ENCODE measurements at regions not wholly inside any gene's neighbourhood (a gene's known extent, or its start where the extent isn't known, plus 50 kb on each side); places are given as distances from the start of the nearest gene placed in this dataset.

DNA sequence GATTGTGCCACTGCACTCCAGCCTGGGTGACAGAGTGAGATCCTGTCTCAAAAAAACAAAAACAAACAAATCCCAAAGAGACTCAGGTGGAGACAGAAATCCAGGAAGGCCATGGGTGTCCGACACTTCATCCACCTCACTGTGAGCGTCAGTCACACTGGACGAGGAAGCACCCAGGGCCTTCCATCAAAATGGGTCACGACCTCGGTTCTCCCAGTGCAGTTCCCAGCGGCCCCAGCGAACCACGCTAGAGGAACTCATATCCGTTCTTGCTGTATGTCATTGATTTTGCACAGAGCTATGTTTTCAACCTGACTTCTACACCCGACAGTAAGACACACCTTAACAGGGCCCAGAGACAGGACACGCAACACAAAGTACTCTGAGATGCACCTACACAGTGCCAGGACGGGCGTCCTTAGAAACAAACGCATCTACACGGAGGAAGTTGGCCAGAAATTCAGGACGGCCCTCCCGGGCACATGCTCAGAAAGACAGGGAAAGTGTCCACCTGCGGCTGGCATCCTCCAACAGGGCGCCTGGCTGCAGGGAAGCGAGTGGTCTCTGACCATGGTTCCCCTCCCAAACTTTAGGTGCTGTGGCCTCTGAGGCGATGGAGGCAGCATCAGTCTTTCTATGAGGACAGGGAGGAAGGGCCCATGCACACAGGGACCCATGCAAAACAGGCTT, 410.5 kb downstream of the CTTN start:
- TF ChIP-seq, protein P1, sequence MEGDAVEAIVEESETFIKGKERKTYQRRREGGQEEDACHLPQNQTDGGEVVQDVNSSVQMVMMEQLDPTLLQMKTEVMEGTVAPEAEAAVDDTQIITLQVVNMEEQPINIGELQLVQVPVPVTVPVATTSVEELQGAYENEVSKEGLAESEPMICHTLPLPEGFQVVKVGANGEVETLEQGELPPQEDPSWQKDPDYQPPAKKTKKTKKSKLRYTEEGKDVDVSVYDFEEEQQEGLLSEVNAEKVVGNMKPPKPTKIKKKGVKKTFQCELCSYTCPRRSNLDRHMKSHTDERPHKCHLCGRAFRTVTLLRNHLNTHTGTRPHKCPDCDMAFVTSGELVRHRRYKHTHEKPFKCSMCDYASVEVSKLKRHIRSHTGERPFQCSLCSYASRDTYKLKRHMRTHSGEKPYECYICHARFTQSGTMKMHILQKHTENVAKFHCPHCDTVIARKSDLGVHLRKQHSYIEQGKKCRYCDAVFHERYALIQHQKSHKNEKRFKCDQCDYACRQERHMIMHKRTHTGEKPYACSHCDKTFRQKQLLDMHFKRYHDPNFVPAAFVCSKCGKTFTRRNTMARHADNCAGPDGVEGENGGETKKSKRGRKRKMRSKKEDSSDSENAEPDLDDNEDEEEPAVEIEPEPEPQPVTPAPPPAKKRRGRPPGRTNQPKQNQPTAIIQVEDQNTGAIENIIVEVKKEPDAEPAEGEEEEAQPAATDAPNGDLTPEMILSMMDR (IDR thresholded peaks at IDR 0.05), result no peak

DNA sequence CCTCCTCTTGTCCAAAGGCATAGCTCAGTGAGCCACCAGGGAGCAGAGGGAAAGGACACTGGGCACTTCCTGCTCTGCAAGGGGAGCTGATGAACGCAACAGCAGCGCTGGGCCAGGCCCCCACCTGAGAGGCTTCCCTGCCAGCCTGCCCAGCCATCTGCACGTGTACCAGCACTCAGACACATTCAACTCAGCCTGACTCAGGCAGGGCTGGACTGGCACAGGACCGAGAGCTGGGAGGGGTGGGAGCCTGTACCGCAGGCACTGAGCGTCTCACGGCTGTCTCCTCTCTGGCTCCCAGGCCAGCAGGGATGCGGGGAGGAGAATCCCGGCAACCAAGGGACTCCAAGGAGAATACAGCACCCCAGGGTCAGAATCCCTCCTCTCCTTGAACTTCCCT, 411.8 kb downstream of the CTTN start:
- TF ChIP-seq, protein P1 (IDR thresholded peaks at IDR 0.05), result no peak

DNA sequence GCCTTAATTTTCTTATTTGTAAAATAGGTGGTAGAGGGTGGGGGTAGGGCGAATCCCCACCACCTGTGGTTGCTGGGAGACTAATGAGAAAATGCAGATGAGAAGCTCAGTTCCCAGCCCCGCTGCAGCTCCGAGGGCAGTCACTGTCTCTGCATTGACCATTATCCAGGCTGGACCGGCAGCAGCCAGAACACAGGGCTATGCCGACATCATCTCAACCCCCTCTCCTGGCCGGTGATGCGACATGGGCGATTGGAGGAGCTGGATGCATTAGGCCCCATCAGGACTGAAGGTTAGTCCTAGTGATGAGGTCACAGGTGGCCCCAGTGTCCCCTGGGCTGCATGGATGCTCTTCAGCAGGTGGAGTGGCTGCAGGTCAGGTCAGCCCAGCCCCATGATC, 412.4 kb downstream of the CTTN start:
- TF ChIP-seq, protein P1 (IDR thresholded peaks at IDR 0.05), result no peak

DNA sequence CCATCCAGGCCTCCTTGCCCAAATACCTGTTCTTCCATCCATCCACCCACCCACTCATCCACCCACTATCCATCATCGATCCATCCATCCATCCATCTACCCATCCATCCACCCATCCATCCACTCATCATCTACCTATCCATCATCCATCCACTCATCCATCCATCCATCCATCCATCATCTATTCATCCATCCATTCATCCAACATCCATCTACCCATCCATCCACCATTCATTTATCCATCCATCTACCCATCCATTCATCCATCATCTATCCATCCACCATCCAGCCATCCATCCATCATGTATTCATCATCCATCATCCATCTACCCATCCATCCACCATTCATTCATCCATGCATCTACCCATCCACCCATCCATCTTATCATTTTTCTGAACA, 413.2 kb downstream of the CTTN start:
- TF ChIP-seq, protein P1 (IDR thresholded peaks at IDR 0.05), result no peak

DNA sequence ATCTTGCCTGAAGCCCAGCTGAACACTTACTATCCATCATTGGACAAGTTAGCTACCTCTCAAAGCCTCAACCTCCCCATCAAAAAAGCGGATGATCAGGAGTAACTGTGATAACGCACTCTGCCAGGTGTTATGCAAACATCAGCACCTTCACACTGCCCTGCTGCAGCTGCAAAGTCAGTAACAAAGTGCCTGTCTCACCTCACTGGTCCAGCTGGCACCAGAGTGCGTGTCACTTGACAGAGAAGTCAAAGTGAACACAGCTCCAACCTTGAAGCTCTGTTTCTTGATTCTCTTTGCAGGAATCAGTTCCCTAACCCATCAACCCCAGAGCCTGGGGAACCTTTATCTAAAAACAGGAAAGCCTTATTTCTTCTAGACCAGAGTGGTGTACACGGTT, 413.6 kb downstream of the CTTN start:
- TF ChIP-seq, protein P1 (IDR thresholded peaks at IDR 0.05), result no peak

DNA sequence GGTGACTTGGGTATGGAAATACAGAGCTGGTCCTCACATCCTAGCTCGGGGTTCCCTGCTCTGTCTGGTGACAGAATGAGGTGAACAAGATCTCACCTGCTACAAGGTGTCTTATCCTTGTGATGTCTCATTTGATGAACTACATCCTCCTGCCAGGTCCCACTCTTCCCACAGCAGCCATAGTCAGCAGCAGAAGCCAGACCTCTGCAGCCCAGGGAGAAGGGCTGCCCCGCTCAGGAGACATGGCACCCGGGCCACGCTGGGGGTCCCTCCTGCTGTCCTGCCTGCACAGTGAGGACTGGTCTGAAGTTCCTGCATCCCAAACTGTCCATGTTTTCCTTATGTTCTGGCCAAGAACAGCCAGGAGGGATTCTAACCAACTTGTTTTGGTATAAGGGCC, 414.1 kb downstream of the CTTN start:
- TF ChIP-seq, protein P1 (IDR thresholded peaks at IDR 0.05), result no peak

DNA sequence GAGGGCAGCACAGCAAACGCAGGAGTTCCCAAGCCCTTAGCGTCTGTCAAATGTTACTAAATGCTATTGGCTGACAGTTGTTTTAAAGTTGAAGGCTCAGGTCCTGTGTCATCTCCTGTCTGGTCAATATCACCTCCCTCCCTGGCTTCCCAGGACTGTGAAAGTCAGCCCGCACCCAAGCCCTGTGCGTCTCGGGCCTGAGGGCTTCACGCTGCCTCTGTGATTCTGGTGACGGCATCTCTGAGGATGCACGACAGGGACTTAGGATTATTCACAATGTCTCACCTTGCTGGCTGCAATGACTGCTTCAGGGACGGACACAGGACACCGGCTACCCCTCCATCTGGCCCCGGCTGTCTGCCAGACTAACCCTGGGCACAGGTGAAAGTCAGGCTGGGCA, 415.3 kb downstream of the CTTN start:
- TF ChIP-seq, protein P1 (IDR thresholded peaks at IDR 0.05), result no peak

DNA sequence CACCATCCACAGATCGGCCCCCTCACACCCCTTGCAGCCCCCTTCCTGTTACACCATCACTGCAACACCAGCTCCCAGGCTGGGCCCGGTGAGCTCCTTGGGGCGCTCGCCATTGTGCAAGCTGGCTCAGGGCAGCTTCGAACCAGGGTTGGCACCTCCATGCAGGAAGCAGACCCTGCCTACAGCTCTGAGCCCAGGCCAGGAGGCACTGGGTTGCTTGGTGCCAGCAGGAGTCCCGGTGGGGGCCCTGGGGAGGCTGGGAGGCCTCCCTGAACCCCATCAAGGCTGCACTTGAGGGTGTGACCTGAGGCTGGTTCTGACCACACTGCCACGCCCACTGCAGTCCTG, 417.1 kb downstream of the CTTN start:
- TF ChIP-seq, protein P1 (IDR thresholded peaks at IDR 0.05), result no peak

Data from LNCAP (cell line).